ENCODE measurements at regions not wholly inside any gene's neighbourhood (a gene's known extent, or its start where the extent isn't known, plus 50 kb on each side); places are given as distances from the start of the nearest gene placed in this dataset.

DNA sequence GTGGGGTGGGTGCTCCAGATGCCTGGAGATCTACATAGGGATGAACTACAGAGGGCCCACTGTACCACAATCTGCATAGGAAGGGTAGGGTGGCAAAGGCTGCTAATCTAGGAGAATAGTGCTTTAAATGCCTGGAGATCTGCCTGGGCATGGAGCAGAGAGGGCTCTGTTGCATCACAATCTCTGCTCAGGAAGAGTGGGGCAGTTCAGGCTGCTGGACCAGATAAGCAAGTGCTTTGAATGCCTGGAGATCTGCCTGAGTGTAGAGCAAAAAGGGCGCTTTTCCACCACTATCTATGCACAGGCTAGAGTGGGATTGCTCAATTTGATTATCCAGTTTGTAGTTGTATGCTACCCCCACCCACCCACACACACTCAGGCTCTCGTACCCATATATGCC lies 886.3 kb upstream of the SEL1L start:
- TF ChIP-seq SIN3A (IDR thresholded peaks at IDR 0.05; ENCODE audit: borderline replicate concordance, insufficient read depth, low read length) (no peak), REST (IDR thresholded peaks at IDR 0.05; ENCODE audit: insufficient read depth in 1 of 2, low read depth in 2 of 2, low read length in 2 of 2) (no peak)
